ENCODE measurements at regions not wholly inside any gene's neighbourhood (a gene's known extent, or its start where the extent isn't known, plus 50 kb on each side); places are given as distances from the start of the nearest gene placed in this dataset.

- no peaks in the 10 kb centered on the region for H3K36me3 ChIP-seq
- H3K27me3 ChIP-seq, result no peaks in the 10 kb centered on the region
- H3K4me1 ChIP-seq, result no peaks in the 10 kb centered on the region
- DNase-seq (ENCODE audit: low spot score), result no peak
- TF ChIP-seq, protein P1, sequence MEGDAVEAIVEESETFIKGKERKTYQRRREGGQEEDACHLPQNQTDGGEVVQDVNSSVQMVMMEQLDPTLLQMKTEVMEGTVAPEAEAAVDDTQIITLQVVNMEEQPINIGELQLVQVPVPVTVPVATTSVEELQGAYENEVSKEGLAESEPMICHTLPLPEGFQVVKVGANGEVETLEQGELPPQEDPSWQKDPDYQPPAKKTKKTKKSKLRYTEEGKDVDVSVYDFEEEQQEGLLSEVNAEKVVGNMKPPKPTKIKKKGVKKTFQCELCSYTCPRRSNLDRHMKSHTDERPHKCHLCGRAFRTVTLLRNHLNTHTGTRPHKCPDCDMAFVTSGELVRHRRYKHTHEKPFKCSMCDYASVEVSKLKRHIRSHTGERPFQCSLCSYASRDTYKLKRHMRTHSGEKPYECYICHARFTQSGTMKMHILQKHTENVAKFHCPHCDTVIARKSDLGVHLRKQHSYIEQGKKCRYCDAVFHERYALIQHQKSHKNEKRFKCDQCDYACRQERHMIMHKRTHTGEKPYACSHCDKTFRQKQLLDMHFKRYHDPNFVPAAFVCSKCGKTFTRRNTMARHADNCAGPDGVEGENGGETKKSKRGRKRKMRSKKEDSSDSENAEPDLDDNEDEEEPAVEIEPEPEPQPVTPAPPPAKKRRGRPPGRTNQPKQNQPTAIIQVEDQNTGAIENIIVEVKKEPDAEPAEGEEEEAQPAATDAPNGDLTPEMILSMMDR (IDR thresholded peaks at IDR 0.05), result no peak
- no peaks in the 10 kb centered on the region for H3K9me3 ChIP-seq
- H3K27ac ChIP-seq, result no peak overlapping the region
- H3K4me3 ChIP-seq, result no peak overlapping the region
Observed at GRCh38 chr5:62001640-62002039, 304.4 kb upstream of the KIF2A start.

GRCh38 chr5:62002436-62002835, 303.6 kb upstream of the KIF2A start:
- Histone ChIP-seq H3K4me3 (no peak overlapping the region), H3K4me1 (no peaks in the 10 kb centered on the region), H3K27ac (no peak overlapping the region), H3K27me3 (no peaks in the 10 kb centered on the region), H3K36me3 (no peaks in the 10 kb centered on the region), H3K9me3 (no peaks in the 10 kb centered on the region)
- TF ChIP-seq, protein P1 (IDR thresholded peaks at IDR 0.05), result no peak
- no peak for DNase-seq (ENCODE audit: low spot score)

- H3K9me3 ChIP-seq, result no peaks in the 10 kb centered on the region
- H3K36me3 ChIP-seq, result no peaks in the 10 kb centered on the region
- no peaks in the 10 kb centered on the region for H3K27me3 ChIP-seq
- H3K4me1 ChIP-seq, result no peaks in the 10 kb centered on the region
- no peak overlapping the region for H3K4me3 ChIP-seq
- DNase-seq (ENCODE audit: low spot score), result no peak
- H3K27ac ChIP-seq, result no peak overlapping the region
- TF ChIP-seq, protein P1 (IDR thresholded peaks at IDR 0.05), result no peak
Observed at GRCh38 chr5:62005551-62005950, 300.5 kb upstream of the KIF2A start.

DNA sequence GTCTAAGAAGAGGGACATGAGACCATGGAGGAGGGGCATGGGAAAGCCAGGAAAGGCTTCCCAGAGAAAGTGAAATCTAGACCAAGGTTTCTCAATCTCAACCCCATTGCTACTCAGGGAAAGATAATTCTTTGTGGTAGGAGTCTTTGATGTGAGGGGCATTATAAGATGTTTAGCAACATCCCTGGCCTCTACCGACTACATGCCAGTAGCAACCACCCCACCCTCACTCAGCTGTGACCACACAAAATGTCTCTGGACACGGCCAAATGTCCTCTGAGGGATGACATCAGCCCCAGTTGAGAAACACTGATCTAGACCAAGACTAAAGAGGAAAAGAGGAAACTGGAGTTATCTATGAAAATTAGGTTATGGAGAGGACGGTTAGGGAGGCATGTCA, 298.5 kb upstream of the KIF2A start:
- DNase-seq (ENCODE audit: low spot score), result no peak
- Histone ChIP-seq H3K36me3 (no peaks in the 10 kb centered on the region), H3K27me3 (no peaks in the 10 kb centered on the region), H3K4me1 (no peaks in the 10 kb centered on the region), H3K4me3 (no peak overlapping the region), H3K9me3 (no peaks in the 10 kb centered on the region), H3K27ac (no peak overlapping the region)
- TF ChIP-seq, protein P1 (IDR thresholded peaks at IDR 0.05), result no peak

- TF ChIP-seq, protein P1 (IDR thresholded peaks at IDR 0.05), result no peak
- no peaks in the 10 kb centered on the region for H3K4me1 ChIP-seq
- no peak for DNase-seq (ENCODE audit: low spot score)
- no peaks in the 10 kb centered on the region for H3K9me3 ChIP-seq
- H3K27me3 ChIP-seq, result no peaks in the 10 kb centered on the region
- no peak overlapping the region for H3K4me3 ChIP-seq
- no peaks in the 10 kb centered on the region for H3K36me3 ChIP-seq
- H3K27ac ChIP-seq, result no peak overlapping the region
Observed at GRCh38 chr5:62011089-62011664, 294.8 kb upstream of the KIF2A start.

DNA sequence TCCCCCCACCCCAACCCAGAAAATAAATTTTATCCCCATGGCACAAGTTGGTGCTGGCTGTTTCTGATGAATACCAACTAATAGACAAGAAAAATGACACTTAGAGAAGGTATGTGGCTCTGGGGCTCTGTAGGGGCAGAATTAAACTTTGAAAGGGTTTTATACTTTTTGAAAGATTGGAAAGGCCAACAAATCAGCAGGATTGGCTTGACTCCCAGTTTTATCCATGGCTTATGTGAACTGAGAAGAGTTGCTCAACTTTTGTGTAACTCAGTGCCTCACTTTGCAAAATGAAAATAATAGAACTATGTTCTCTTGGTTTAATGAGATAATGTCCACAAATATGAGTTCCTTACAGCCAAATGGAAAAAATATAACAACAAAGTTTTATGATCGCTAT, 288.9 kb upstream of the KIF2A start:
- H3K27me3 ChIP-seq, result no peaks in the 10 kb centered on the region
- H3K4me3 ChIP-seq, result no peak overlapping the region
- TF ChIP-seq, protein P1 (IDR thresholded peaks at IDR 0.05), result no peak
- H3K36me3 ChIP-seq, result no peaks in the 10 kb centered on the region
- DNase-seq (ENCODE audit: low spot score), result no peak
- no peaks in the 10 kb centered on the region for H3K4me1 ChIP-seq
- H3K27ac ChIP-seq, result no peak overlapping the region
- H3K9me3 ChIP-seq, result no peaks in the 10 kb centered on the region
